NCI-H2171 treated with DMSO at 0.1 percent for 48 hours (cell line): ENCODE measurements at regions not wholly inside any gene's neighbourhood (a gene's known extent, or its start where the extent isn't known, plus 50 kb on each side); places are given as distances from the start of the nearest gene placed in this dataset.

Experiments
- DNase-seq: peaks from one replicate; lab custom pipeline; 2025; lab: John Stamatoyannopoulos, UW

DNA sequence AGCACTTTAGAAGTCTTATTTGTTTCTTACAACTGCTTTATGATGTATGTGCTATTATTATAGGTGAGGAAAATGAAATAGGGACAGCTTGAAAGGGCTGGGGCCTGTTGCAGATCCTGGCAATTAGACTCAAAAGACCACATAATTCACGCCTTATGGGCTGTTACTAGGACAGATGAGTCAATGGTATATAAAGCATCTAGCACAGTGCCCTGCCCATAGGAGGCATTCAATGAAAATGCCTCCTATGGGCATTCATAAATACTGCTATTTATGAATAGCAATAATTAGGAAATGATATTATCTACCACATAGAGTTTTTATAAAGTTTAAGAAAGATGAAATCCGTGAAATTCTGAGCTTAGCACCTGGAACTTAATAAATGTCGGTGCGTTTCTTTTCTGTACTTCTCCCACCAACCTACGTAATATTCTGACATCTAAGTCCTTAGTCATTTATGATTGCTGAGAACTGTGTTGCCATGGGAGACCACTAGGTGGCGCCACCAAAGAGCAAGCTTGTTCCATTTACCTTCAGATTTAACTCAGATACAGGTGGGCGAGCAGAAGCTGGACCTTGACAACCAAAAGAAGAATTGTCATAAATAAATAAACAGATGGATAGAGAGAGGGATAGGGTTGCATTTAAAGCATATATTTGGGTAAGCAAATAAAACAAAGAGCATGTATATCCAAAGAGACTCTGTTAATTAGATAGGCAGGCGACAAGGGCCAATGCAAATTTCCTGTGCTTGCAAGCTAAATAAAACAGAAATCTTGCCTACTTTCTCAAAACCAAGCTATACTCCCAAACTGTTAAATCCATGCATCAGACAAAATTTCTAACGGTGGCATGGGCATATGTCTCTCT is 699.9 kb downstream of the INHBA start:
- DNase-seq, result peak; percentile 33

DNA sequence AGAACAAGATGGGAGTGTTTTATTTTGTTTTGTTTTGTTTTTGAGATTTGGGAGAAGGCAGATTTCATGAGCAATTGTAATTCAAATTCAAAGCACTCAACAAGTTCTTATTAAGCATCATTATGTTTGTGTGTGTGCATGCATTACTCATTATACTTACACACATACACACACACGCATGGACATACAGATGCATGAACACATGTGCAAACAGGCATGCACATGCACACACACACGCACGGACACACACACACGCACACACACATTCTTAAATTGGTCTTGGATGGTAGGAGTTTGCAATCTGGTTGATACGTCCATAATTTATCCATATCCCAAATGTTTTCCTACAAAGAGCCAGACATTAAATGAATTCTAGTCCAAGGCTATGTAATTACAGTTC is 702.8 kb downstream of the INHBA start:
- DNase-seq, result no peak

DNA sequence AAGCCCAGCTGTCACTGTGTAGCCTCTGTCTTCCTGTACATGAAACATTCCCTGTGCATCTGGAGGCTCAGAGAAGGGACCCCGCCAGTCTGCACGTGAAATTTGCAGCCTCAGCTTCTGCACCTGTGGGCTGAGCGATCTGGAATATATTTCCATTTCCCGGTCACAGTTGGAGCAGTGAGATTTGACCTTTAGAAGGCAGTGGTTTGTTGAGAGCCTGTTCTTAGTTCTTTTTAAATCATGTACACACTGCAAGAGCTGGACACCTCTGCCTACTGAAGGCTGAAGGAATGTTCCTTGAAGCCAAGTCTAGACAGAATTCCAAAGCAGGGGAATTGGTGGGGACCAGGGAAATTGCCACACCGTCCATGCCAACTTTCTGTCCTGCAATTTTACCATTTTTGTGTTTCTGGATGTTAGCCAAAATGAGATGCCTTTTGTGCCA is 706.6 kb downstream of the INHBA start:
- peak; percentile 41 for DNase-seq

DNA sequence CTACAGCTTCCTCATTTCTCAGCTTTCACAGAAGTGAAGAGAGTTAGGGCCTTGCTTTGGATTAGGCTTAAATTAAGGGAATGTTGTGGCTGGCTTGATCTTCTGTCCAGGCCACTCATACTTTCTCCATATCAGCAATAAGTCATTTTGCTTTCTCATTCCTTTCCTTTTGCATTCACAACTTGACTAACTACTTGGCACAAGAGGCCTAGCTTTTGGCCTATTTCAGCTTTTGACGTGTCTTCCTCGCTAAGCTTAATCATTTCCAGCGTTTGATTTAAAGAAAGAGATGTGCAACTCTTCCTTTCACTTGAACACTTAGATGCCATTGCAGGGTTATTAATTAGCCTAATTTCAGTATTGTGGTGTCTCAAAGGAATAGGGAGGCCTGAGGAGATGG is 712.0 kb downstream of the INHBA start:
- no peak for DNase-seq

DNA sequence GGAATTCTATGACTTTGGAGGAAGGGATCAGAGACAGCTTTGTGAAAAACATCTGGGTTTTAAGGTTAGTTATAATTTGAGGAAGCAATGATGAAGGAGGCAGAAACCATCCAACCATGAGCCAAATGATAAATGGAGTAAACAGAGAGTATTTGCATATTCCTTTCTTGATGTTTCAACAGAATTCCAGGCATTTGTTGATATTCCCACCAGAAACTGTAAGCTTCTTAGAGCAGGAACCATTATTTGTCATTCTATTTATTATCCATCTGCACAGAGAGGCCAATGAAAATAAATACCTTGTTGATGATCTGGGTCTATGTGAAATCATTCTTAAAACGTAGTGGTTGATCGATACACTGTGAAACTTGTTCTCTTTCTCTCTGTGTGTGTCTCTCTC is 715.3 kb downstream of the INHBA start:
- DNase-seq, result no peak

DNA sequence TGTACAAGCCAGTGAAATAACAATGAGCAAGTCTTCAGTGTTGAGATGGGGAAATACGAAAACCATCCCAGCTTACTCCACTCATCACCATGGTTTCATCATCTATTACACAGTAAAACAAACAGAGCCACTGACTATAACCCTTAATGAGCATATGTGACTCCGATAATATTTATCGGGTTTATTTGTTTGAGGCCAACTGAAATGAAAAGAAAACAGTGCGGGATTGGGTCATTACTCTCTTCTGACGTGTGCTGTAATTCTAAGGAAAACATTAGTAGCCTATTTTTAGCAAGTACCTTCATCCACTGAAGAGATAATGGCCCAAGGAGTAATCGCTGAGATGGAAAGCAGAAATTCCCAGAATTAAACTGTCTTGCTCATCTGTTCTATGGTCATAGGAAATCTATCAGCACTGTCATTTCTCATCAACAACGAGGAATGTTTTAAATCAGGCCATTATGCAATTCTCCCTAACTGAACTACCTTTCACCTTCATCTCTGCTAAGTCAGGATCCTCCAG is 716.5 kb downstream of the INHBA start:
- no peak for DNase-seq

DNA sequence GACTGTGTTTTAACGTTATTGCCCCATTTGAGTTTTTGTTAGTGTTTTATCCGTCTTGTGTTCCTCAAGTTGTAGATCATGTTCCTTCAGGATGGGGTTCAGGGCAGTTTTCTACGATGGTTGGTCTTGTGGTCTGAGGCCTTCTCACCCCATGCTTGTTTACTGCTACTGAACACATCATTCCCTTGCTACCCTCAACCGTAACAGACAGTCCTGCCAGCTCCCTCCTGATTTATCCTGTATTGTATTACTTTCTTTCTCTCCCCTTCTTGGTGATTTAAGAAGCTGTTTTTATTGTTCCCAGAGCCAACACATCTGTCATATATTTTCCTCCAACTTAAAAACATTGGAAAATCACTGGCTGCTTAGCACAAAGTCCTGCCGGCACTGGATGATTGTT is 719.8 kb downstream of the INHBA start:
- peak; percentile 49 for DNase-seq

DNA sequence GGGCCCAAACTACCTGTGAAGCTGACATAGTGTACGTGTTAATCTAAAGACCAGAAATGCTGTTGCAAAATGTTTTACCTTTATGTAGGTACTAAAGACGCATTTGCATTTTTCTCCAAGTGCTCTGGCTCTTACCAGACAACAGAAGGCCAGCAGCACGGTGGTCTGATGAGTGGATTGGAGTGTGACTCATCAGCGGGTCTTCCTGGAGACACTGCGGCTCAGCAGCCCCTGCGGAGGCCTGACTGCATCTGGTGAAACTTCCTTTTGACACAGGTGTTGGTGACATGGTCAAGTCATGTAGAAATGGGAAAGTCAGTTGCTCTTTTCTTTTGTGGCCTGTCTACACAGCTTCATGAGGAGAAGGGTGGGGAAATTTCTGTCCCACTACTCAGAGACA is 723.6 kb downstream of the INHBA start:
- DNase-seq, result no peak

DNA sequence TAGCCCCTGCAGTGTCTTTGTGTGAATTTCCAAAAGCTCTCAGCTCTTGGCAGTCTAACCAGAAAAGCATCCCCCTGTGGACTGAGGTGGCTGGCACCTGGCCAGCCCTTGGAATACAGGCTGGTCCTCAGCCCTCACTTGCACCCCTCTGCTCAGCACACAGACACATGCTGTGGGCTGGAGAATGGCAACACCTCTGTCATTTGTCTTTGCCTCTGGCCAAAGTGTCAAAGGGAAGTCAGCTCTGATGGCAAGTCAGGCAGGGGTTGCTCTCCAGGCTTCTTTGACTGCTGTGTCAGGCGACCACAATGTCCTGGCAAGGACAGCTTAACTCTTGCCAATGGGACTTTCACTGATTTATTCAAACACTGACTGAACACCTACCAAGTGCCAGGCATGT is 724.8 kb downstream of the INHBA start:
- no peak for DNase-seq

DNA sequence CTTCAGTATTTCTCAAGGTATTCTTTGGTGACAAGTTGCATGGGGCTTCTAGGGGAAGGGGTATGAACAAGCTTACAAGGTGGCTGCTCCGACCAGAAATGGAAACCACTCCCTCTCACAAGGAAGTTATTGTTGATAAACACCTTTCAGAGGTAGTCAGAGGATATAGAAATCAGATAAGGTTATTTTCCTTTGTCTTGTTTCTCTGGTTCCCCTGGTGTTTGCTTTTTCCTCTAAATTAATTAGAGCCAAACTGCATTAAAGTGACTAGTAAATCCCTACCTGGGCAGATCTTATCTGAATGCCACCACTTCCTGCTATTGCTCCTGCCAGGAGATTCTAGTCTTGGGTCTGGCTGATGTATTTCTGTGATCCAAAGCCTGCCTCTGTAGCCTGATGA is 725.4 kb downstream of the INHBA start:
- no peak for DNase-seq

DNA sequence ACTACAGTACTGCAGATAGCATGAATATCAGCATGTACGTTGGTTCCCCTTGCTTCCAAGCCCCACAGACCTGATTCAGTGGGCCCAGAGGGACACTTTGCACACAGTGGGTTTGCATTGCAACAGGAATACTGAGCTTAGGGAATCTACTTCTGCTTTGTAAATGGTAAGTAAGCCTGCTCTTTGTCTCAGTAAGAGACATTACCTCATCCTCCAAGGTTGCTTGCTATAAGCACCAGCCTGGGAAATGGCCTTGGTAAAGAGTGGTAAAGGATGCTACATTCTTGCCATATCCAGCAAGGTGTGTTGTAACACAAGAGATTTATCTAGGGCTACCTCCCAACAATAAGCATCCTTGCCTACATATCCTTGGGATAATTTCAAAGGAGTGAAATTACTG is 730.5 kb downstream of the INHBA start:
- no peak for DNase-seq

DNA sequence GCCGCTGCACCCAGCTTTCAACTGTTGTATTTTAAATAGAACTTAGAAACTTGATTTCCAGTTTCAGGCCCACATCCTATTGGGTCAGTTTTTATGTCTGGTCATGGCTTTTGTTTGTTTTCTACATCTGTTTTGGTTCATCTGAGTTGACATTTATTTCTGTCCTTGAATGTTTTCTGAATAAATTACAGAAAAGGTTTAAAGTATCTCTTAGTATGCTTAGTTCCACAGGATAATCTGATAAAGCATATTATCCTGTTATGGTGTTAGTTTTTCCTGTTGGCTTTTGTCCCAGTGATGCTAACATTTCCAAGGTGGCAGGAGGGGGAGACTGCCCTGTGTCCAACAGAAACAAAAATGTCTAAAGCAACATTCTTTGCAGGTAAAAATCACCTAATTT is 733.2 kb downstream of the INHBA start:
- no peak for DNase-seq

DNA sequence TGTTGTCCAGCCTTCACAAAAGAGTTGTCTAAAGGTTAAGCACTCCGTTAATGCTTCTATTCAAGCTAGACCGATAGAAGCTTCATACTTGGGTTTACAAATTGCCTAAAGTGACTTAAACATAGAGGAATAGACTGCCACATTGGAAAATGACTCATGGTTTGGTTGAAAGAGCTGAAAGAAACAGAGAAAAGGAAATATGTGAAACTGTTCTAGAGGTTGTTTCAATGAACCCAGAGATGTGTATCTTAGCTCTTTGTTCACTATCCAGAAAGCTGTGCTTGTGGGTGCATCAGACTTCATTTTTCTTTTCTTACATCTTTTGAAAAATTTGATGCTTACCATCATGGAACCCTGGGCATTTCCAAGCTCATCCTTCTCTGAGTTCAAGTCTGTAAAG is 736.2 kb downstream of the INHBA start:
- no peak for DNase-seq

DNA sequence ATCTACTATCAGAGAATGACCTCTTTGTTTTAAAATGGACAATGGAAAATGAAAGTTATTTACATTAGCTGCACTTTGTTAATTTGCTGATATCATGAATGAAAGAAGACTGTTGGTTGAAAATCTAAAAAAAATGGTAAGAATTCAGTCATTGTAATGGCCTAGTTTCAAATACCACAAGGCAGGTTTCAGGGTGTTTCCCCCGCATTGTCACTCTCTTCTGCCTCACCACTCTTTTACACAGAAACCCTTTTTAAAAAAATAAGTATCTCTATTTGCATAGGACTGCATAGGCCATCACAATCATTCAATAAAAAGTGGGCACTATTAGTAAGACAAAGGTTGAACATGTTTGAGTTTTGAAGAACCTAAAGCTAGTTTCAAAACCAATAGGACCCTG is 737.1 kb downstream of the INHBA start:
- DNase-seq, result no peak

DNA sequence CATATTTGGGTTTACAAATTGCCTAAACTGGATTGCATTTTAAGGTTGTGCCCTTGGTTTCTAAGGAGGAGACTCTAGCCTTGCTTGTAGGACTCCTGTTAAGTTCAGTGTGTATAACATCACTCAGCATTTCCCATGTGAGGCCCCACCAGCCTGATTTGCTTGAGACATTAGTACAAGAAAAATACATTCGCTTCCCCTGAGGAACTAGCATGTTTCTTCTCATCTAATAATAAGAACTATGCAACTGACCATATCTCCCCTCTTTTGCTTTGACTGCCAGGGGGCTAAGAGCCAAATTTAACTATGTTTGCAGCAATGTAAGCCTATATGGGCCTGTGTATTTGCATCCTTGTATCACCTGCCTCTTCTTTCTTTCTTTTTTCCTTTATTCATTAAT is 737.9 kb downstream of the INHBA start:
- DNase-seq, result no peak

DNA sequence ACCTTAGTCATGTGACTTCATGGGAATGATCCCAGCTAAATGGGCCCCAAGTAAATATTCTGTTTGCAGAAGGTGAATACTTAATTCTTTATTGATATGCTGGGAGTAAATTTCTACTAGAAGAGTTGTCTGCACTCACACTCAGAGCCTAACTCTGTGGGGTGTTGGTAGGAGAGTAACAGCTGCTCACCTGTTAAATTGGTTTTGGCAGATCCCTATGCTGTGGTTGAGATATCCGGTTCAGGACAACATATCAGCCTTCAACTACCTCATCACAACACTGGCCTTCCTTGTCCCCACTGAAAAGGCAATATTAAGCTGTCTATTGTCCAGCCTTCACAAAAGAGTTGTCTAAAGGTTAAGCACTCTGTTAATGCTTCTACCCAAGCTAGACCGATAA is 738.3 kb downstream of the INHBA start:
- DNase-seq, result no peak

DNA sequence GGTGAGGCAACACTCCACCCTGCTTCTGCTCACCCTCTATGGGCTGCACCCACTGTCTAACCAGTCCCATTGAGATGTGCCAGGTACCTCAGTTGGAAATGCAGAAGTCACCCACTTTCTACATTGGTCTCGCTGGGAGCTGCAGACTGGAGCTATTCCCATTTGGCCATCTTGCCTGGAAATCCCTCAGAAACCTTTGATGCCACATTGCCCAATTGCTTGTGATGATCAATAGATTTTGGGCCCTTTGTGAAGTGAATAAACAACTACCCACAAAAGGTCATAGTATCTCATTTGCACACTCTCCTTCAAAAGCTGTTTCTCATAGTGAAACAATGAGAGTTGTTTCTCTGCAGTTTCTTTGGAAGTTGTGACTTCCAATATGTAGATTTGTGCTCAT is 742.9 kb downstream of the INHBA start:
- no peak for DNase-seq

DNA sequence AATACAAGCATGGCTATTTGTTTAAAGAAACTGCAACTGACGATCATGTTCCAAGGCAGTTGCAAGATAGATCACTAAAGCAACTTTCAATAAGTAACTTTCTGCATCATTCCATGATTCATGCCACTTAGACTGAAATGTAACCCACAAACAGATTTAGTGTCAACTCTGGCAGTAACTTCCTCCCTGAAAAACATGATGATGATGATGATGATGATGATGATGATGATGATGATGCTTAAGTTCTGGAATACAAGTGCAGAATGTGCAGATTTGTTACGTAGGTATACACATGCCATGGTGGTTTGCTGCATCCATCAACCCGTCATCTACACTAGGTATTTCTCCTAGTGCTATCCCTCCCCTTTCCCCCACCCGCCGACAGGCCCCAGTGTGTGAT is 754.7 kb downstream of the INHBA start:
- DNase-seq, result no peak

DNA sequence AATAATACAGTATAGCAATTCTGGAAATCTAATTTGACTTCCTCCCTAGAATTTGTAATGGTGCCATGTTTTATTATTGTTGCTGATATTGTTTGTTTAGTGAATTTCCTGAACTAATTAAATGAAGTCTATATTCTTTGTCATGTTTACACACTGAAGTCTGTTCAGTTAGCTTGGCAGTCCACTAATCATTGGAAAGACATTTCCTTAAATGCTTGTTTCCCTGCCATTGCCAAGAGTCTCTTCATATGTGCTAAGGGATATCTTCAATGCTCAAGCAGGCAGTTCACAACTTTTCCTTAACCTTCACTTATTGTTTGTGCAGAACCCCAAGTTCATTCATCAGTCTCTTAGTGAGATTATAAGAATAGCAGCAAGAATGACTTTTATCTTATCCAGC is 755.3 kb downstream of the INHBA start:
- DNase-seq, result no peak

DNA sequence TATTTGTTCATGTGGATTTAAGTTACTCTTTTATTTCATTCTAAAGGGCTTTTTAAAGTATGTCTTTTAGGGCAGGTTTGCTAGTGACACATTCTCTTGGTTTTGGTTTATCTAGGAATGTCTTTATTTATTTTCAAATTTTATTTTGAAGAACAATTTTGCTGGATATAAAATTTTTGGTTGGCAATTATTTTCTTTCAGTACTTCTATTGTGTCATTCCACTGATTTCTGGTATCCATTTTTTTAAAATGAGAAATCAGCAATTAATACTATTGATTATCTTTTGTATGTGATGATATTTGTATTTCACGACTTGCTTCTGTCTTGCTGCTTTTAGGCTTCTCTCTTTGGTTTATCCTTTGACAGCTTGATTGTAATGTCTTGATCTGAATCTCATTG is 756.3 kb downstream of the INHBA start:
- no peak for DNase-seq

DNA sequence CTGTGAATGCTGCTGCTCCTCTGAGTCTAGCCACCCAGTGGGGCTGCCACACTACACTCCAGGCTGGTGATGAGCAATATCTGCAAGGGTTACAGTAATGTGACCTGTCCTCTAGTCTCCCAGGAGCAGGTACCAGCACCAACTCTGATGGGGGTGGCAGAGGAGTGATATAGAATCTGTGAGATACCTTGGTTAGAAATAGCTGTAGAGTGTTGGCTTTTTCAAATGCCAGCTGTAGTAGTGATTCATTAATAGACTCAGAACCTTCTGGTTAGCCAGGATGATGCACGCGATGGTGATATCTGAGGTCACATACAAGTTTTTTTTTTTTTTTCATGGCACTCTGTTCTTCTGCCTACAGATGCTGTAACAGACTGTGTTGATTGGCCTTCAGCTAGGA is 757.1 kb downstream of the INHBA start:
- DNase-seq, result no peak

DNA sequence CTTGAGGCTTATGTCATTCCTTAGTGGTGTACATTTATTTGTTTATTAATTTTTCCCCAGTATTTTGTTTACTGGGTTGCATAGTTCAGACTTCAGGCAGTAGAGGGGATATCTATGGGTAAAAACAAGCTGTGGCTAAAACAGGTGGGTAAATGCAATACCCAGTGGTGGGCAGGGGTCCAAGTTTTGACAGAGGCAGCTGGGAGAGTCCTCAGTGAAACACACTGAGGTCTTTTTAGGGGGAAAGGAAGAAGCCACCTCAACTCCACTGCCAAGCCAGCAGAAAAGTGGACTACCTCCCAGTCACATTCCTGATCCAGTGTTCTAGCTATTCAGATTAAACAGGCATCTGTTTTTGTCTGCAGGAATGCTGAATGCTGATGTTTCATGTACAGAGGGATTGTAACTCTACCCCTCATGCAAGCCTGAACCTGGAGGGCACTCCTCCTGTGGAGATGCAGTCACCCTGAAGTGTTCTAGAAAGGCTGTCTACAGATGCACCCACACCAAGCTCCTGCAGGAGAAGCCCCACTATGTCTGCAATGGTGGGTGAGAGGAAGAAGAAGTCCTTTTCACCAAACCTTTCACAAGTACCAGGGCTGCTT is 757.8 kb downstream of the INHBA start:
- DNase-seq, result peak; percentile 45

DNA sequence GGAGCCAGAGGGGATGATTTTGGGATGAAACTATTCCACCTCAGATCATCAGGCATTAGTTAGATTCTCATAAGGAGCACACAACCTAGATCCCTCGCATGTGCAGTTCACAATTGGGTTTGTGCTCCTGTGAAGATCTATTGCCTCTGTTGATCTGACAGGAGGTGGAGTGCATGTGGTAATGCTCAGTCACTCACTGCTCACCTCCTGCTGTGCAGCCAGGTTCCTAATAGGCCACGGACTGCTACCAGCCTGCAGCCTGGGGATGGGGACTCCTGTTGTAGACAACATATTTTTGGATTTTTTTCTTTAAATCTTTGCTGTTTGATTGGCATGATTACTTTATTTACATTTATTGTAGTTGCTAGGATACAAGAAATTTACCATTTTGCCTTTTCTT is 765.0 kb downstream of the INHBA start:
- DNase-seq, result peak; percentile 40

DNA sequence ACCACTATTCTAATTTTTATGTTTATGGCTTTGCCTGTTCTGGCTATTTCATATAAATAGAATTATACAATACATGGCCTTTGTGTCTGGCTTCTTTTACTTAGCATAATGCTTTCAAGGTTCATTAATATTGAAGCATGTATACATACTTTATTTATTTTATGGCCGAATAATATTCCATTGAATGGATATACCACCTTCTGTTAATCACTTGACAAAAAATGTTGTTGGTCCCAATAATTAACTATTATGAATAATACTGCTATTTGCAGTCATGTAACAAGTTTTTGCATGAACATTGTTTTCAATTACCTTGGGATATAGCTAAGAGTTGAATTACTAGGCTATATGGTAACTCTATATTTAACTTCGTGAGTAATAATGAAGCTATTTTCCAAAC is 767.5 kb downstream of the INHBA start:
- DNase-seq, result no peak
